ENCODE measurements at regions not wholly inside any gene's neighbourhood (a gene's known extent, or its start where the extent isn't known, plus 50 kb on each side); places are given as distances from the start of the nearest gene placed in this dataset.

DNA sequence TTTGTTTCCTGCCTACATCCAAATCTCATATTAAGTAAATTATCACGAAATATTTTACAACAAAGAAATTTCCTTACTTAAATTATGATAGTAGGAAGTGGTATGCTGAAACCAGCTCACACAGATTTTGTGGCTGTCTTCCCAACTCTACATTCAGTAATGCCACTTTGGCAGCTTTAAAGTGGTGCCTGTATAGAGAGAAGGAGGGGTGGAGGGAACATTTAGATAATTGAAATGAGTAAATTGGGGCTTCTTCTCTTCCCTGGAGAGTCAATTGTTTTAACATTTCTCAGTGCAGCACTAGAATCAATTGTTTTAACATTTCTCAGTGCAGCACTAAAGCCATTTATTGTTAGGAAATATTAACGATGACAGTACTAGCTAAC, 1323.1 kb downstream of the PCDH7 start:
- H3K27me3 ChIP-seq (ENCODE audit: control insufficient read depth, insufficient read depth, low read length) = no peaks in the 10 kb centered on the region
- TF ChIP-seq, protein P1, sequence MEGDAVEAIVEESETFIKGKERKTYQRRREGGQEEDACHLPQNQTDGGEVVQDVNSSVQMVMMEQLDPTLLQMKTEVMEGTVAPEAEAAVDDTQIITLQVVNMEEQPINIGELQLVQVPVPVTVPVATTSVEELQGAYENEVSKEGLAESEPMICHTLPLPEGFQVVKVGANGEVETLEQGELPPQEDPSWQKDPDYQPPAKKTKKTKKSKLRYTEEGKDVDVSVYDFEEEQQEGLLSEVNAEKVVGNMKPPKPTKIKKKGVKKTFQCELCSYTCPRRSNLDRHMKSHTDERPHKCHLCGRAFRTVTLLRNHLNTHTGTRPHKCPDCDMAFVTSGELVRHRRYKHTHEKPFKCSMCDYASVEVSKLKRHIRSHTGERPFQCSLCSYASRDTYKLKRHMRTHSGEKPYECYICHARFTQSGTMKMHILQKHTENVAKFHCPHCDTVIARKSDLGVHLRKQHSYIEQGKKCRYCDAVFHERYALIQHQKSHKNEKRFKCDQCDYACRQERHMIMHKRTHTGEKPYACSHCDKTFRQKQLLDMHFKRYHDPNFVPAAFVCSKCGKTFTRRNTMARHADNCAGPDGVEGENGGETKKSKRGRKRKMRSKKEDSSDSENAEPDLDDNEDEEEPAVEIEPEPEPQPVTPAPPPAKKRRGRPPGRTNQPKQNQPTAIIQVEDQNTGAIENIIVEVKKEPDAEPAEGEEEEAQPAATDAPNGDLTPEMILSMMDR (IDR thresholded peaks at IDR 0.05) = no peak
- no peak overlapping the region for H3K27ac ChIP-seq

DNA sequence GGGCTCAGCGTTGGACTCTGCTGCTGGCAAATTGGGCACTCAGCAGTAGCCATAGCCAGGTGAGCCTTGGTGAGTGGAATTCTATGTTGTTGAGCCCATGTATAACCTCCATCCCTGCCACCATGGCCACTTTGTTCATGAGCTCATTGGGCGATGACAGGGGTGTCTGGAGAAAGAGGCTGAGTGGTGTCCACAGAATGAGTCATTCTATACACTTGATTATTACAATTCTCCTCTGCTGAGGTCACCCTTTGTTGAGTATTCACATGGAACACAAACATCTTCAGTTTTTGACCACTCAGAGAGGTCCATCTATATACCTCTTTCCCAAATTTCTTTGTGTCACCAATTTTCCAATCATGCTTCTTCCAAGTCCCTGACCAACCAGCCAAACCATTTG, 1341.7 kb downstream of the PCDH7 start:
- no peaks in the 10 kb centered on the region for H3K36me3 ChIP-seq (ENCODE audit: control insufficient read depth, insufficient read depth, low read length)
- H3K9me3 ChIP-seq (ENCODE audit: control insufficient read depth, low read length) = no peaks in the 10 kb centered on the region
- no peak overlapping the region for H2AFZ ChIP-seq
- no peak overlapping the region for H3K4me2 ChIP-seq (ENCODE audit: low read length)
- H3K4me1 ChIP-seq = no peaks in the 10 kb centered on the region
- H3K79me2 ChIP-seq = no peaks in the 10 kb centered on the region
- H3K4me3 ChIP-seq (ENCODE audit: low read depth, low read length) = no peak overlapping the region
- no peak overlapping the region for H3K27ac ChIP-seq
- TF ChIP-seq, protein P1 (IDR thresholded peaks at IDR 0.05) = no peak
- H3K27me3 ChIP-seq (ENCODE audit: control insufficient read depth, insufficient read depth, low read length) = no peaks in the 10 kb centered on the region
- H3K9ac ChIP-seq = no peak overlapping the region

More for the DNA sequence above, 1323.1 kb downstream of the PCDH7 start:
- no peak overlapping the region for H3K4me2 ChIP-seq (ENCODE audit: low read length)
- H3K9me3 ChIP-seq (ENCODE audit: control insufficient read depth, low read length) = no peaks in the 10 kb centered on the region
- no peak overlapping the region for H2AFZ ChIP-seq
- H3K4me1 ChIP-seq = no peaks in the 10 kb centered on the region
- H3K36me3 ChIP-seq (ENCODE audit: control insufficient read depth, insufficient read depth, low read length) = no peaks in the 10 kb centered on the region
- H3K9ac ChIP-seq = no peak overlapping the region
- no peaks in the 10 kb centered on the region for H3K79me2 ChIP-seq
- H3K4me3 ChIP-seq (ENCODE audit: low read depth, low read length) = no peak overlapping the region

DNA sequence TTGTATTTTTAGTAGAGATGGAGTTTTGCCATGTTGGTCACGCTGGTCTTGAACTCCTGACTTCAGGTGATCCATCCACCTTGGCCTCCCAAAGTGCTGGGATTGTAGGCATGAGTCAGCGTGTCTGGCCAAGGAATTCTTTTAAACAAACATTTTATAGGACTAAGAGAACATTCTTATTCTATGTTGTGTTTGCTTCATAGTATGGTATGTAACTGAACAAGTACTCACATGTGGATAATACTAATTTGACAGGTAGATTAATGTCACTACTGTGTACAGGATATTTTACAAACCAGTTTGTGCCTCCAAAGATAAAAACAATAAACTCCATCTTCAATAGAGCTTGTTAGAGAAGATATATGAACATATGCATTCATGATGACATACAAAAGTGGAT, 1353.4 kb downstream of the PCDH7 start:
- Histone ChIP-seq H3K9ac (no peak overlapping the region), H3K9me3 (ENCODE audit: control insufficient read depth, low read length) (no peaks in the 10 kb centered on the region), H3K4me3 (ENCODE audit: low read depth, low read length) (no peak overlapping the region), H3K27me3 (ENCODE audit: control insufficient read depth, insufficient read depth, low read length) (no peaks in the 10 kb centered on the region), H3K79me2 (no peaks in the 10 kb centered on the region), H2AFZ (no peak overlapping the region), H3K4me2 (ENCODE audit: low read length) (no peak overlapping the region), H3K27ac (no peak overlapping the region), H3K36me3 (ENCODE audit: control insufficient read depth, insufficient read depth, low read length) (no peaks in the 10 kb centered on the region), H3K4me1 (no peaks in the 10 kb centered on the region)
- TF ChIP-seq, protein P1 (IDR thresholded peaks at IDR 0.05) = no peak

DNA sequence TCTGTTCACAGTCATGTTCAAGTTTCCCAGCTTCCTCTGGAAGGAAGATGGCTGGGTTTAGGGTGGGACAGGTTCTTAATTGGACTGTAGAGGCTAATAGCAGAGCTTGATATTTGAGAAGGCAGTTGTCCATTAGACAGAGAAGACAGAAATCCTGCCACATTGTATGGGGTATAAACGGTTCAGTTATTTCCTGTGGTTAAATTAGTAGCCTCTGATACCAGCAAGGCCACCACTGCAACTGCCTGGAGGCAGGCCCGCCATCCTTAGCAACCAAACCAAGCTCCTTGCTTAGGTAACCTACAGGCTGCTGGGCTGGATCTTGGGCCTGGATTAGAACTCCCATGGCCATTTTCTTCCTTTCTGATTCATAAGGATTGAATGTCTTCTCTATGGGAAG, 1367.0 kb downstream of the PCDH7 start:
- Histone ChIP-seq H3K27me3 (ENCODE audit: control insufficient read depth, insufficient read depth, low read length) (no peaks in the 10 kb centered on the region), H2AFZ (no peak overlapping the region), H3K4me2 (ENCODE audit: low read length) (no peak overlapping the region), H3K27ac (no peak overlapping the region), H3K4me1 (no peaks in the 10 kb centered on the region), H3K4me3 (ENCODE audit: low read depth, low read length) (no peak overlapping the region), H3K9me3 (ENCODE audit: control insufficient read depth, low read length) (no peaks in the 10 kb centered on the region), H3K9ac (no peak overlapping the region), H3K79me2 (no peaks in the 10 kb centered on the region), H3K36me3 (ENCODE audit: control insufficient read depth, insufficient read depth, low read length) (no peaks in the 10 kb centered on the region)
- TF ChIP-seq, protein P1 (IDR thresholded peaks at IDR 0.05) = no peak

DNA sequence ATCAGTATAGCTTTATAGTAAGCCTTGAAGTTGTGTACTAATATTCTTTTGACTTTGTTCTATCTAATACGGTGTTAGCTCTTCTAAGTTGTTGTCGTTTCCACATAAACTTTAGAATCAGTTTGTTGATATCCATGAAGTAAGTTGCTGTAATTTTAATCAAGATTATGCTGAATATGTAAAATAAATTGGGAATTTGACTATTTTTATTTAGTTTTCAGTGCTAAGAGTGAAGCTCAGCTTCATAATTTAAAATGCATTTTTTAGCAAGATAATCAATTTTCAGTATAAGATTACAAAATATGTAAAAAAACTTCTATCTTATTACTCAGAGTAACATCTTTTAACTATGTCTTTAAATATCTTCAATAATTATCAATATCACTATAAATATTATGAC, 1374.8 kb downstream of the PCDH7 start:
- TF ChIP-seq, protein P1 (IDR thresholded peaks at IDR 0.05) = no peak
- Histone ChIP-seq H3K79me2 (no peaks in the 10 kb centered on the region), H2AFZ (no peak overlapping the region), H3K9ac (no peak overlapping the region), H3K4me3 (ENCODE audit: low read depth, low read length) (no peak overlapping the region), H3K36me3 (ENCODE audit: control insufficient read depth, insufficient read depth, low read length) (no peaks in the 10 kb centered on the region), H3K9me3 (ENCODE audit: control insufficient read depth, low read length) (no peaks in the 10 kb centered on the region), H3K27me3 (ENCODE audit: control insufficient read depth, insufficient read depth, low read length) (no peaks in the 10 kb centered on the region), H3K4me2 (ENCODE audit: low read length) (no peak overlapping the region), H3K27ac (no peak overlapping the region), H3K4me1 (no peaks in the 10 kb centered on the region)
